Breast epithelium (tissue), 3 donors: ENCODE measurements at regions not wholly inside any gene's neighbourhood (a gene's known extent, or its start where the extent isn't known, plus 50 kb on each side); places are given as distances from the start of the nearest gene placed in this dataset.

Experiments
- POLR2A ChIP-seq: fragments of 450-650 bp; IDR thresholded peaks from one replicate; pipeline ENCODE4 v1.6.1; 2016; ENCODE audit warnings: antibody characterized with exemption, mild to moderate bottlenecking, moderate library complexity
- POLR2AphosphoS5 ChIP-seq, 3 donors: sonication (generic); formaldehyde crosslinking; IDR thresholded peaks; one replicate each; pipeline ENCODE4 v1.6.1; 2017; ENCODE audit warnings: antibody characterized with exemption in 3 of 3
- TF ChIP-seq, protein P1 (sequence below), 3 donors: fragments of 450-650 bp; IDR thresholded peaks; one replicate each; pipeline ENCODE4 v1.5.1; 2016 to 2017; ENCODE audit warnings: antibody characterized with exemption in 3 of 3, mild to moderate bottlenecking in 3 of 3, moderate library complexity in 3 of 3

DNA sequence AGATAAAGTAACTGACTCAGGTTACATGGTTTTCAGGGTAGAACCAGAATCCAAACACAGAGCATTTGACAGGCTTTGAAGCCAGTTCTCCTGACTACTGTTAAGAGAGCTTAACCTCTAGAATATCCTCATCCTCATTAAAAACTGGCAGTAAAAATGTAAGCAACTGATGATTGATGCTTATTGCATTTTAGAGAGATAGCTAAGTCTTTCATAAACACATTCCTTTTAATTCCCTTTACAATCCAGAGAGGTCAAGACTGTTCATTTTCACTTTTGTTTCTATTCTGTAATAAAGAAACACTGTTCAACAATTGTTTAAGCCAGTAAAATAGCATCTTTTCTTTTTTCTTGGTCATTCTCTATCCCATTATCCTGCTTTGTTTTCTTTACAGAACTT, 53.9 kb upstream of the RAB27B start:
- TF ChIP-seq POLR2AphosphoS5 (IDR thresholded peaks at IDR 0.05) = no peak
- TF ChIP-seq, protein P1, sequence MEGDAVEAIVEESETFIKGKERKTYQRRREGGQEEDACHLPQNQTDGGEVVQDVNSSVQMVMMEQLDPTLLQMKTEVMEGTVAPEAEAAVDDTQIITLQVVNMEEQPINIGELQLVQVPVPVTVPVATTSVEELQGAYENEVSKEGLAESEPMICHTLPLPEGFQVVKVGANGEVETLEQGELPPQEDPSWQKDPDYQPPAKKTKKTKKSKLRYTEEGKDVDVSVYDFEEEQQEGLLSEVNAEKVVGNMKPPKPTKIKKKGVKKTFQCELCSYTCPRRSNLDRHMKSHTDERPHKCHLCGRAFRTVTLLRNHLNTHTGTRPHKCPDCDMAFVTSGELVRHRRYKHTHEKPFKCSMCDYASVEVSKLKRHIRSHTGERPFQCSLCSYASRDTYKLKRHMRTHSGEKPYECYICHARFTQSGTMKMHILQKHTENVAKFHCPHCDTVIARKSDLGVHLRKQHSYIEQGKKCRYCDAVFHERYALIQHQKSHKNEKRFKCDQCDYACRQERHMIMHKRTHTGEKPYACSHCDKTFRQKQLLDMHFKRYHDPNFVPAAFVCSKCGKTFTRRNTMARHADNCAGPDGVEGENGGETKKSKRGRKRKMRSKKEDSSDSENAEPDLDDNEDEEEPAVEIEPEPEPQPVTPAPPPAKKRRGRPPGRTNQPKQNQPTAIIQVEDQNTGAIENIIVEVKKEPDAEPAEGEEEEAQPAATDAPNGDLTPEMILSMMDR (IDR thresholded peaks at IDR 0.05) = no peak
- TF ChIP-seq POLR2A = no peak
